ENCODE measurements at regions not wholly inside any gene's neighbourhood (a gene's known extent, or its start where the extent isn't known, plus 50 kb on each side); places are given as distances from the start of the nearest gene placed in this dataset.
"Not testable (repeated sequence)": the region's sequence is repeated elsewhere in the genome, so short reads cannot be mapped to it uniquely, and the experiment has no call there.

GRCh38 chr7:131676850-131677249, 120.4 kb upstream of the PODXL start:
- not testable (repeated sequence) for TF ChIP-seq POLR2A (IDR thresholded peaks at IDR 0.05)
- TF ChIP-seq, protein P1, sequence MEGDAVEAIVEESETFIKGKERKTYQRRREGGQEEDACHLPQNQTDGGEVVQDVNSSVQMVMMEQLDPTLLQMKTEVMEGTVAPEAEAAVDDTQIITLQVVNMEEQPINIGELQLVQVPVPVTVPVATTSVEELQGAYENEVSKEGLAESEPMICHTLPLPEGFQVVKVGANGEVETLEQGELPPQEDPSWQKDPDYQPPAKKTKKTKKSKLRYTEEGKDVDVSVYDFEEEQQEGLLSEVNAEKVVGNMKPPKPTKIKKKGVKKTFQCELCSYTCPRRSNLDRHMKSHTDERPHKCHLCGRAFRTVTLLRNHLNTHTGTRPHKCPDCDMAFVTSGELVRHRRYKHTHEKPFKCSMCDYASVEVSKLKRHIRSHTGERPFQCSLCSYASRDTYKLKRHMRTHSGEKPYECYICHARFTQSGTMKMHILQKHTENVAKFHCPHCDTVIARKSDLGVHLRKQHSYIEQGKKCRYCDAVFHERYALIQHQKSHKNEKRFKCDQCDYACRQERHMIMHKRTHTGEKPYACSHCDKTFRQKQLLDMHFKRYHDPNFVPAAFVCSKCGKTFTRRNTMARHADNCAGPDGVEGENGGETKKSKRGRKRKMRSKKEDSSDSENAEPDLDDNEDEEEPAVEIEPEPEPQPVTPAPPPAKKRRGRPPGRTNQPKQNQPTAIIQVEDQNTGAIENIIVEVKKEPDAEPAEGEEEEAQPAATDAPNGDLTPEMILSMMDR (IDR thresholded peaks at IDR 0.05): not testable (repeated sequence)

All from right lobe of liver (tissue), 4 donors.